Nephron progenitor cell (in vitro differentiated cells): ENCODE measurements at regions not wholly inside any gene's neighbourhood (a gene's known extent, or its start where the extent isn't known, plus 50 kb on each side); places are given as distances from the start of the nearest gene placed in this dataset.

ENCODE experiments used
- DNase-seq: peaks from one replicate; pipeline ENCODE4 v3.0.0; 2021
- H3K27ac Mint-ChIP-seq: 2 replicates; pipeline ENCODE4 v1.8.0; 2021; ENCODE audit warnings: mild to moderate bottlenecking, moderate library complexity, mixed read lengths
- H3K27me3 Mint-ChIP-seq: 2 replicates; pipeline ENCODE4 v1.8.0; 2021; ENCODE audit warnings: mild to moderate bottlenecking, low read depth, mixed read lengths; ENCODE audit not compliant: poor library complexity
- H3K36me3 Mint-ChIP-seq: 2 replicates; pipeline ENCODE4 v1.8.0; 2021; ENCODE audit warnings: low read depth, mixed read lengths
- H3K4me1 Mint-ChIP-seq: 2 replicates; pipeline ENCODE4 v1.8.0; 2021; ENCODE audit warnings: mixed read lengths
- H3K4me3 Mint-ChIP-seq: 2 replicates; pipeline ENCODE4 v1.8.0; 2021; ENCODE audit warnings: mild to moderate bottlenecking, moderate library complexity, mixed read lengths
- H3K9me3 Mint-ChIP-seq: 2 replicates; pipeline ENCODE4 v1.8.0; 2021; ENCODE audit warnings: mild to moderate bottlenecking, moderate library complexity, mixed read lengths
- TF ChIP-seq, protein P1 (sequence below): fragments of 200-600 bp; sonication (generic); IDR thresholded peaks from 2 replicates; pipeline ENCODE4 v1.5.0; 2021; ENCODE audit warnings: antibody characterized with exemption

DNA sequence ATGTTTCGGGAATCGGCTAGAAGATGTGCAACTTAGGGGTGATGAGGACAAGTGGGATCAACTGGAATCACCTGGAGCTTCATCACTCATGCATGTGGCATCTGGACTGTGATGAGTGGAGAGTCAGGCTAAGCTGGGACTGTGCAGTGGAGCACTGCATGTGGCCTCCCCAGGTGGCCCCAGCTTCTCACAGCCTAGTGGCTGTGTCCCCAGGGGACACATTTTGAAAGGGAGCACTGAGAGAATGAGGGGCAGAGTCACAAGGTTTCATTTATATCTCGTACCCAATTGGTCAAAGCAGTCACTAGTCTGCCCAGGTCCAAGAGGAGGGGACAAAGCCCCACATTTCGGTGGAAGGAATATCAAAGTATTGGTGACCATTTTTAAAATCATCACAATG is 54.8 kb upstream of the TCF7L2 start:
- H3K27ac Mint-ChIP-seq, result peak overlapping the region; percentile 75
- TF ChIP-seq, protein P1, sequence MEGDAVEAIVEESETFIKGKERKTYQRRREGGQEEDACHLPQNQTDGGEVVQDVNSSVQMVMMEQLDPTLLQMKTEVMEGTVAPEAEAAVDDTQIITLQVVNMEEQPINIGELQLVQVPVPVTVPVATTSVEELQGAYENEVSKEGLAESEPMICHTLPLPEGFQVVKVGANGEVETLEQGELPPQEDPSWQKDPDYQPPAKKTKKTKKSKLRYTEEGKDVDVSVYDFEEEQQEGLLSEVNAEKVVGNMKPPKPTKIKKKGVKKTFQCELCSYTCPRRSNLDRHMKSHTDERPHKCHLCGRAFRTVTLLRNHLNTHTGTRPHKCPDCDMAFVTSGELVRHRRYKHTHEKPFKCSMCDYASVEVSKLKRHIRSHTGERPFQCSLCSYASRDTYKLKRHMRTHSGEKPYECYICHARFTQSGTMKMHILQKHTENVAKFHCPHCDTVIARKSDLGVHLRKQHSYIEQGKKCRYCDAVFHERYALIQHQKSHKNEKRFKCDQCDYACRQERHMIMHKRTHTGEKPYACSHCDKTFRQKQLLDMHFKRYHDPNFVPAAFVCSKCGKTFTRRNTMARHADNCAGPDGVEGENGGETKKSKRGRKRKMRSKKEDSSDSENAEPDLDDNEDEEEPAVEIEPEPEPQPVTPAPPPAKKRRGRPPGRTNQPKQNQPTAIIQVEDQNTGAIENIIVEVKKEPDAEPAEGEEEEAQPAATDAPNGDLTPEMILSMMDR, result no peak
- peaks cover 3% of the 10 kb centered on the region for H3K9me3 Mint-ChIP-seq
- H3K27me3 Mint-ChIP-seq, result peaks cover 13% of the 10 kb centered on the region
- no peak for DNase-seq
- H3K4me3 Mint-ChIP-seq, result no peak overlapping the region
- no peaks in the 10 kb centered on the region for H3K36me3 Mint-ChIP-seq
- peaks cover 13% of the 10 kb centered on the region for H3K4me1 Mint-ChIP-seq

GRCh38 chr10:112896273-112896672 is 53.8 kb upstream of the TCF7L2 start:
- no peaks in the 10 kb centered on the region for H3K36me3 Mint-ChIP-seq
- H3K4me3 Mint-ChIP-seq, result no peak overlapping the region
- TF ChIP-seq, protein P1, result no peak
- no peak overlapping the region for H3K27ac Mint-ChIP-seq
- DNase-seq, result no peak
- peaks cover 13% of the 10 kb centered on the region for H3K4me1 Mint-ChIP-seq
- peaks cover 13% of the 10 kb centered on the region for H3K27me3 Mint-ChIP-seq
- H3K9me3 Mint-ChIP-seq, result peaks cover 3% of the 10 kb centered on the region

- Mint-ChIP-seq H3K27me3 (peaks cover 13% of the 10 kb centered on the region), H3K4me3 (no peak overlapping the region), H3K9me3 (peaks cover 3% of the 10 kb centered on the region), H3K27ac (no peak overlapping the region), H3K4me1 (peaks cover 13% of the 10 kb centered on the region), H3K36me3 (no peaks in the 10 kb centered on the region)
- TF ChIP-seq, protein P1, result no peak
- no peak for DNase-seq
Observed at GRCh38 chr10:112896722-112897121, 53.3 kb upstream of the TCF7L2 start.

- Mint-ChIP-seq H3K4me3 (peak overlapping the region; percentile 78), H3K27ac (no peak overlapping the region), H3K9me3 (peaks cover 3% of the 10 kb centered on the region), H3K4me1 (peaks cover 13% of the 10 kb centered on the region), H3K27me3 (peaks cover 18% of the 10 kb centered on the region), H3K36me3 (no peaks in the 10 kb centered on the region)
- peak; percentile 38 for DNase-seq
- TF ChIP-seq, protein P1, result no peak
Observed at GRCh38 chr10:112898540-112899390, 51.3 kb upstream of the TCF7L2 start.

GRCh38 chr10:112899391-112900065 is 50.5 kb upstream of the TCF7L2 start:
- H3K4me1 Mint-ChIP-seq, result peaks cover 13% of the 10 kb centered on the region
- no peak for DNase-seq
- H3K36me3 Mint-ChIP-seq, result no peaks in the 10 kb centered on the region
- H3K27me3 Mint-ChIP-seq, result peaks cover 21% of the 10 kb centered on the region
- no peak overlapping the region for H3K27ac Mint-ChIP-seq
- TF ChIP-seq, protein P1, result no peak
- H3K9me3 Mint-ChIP-seq, result peaks cover 3% of the 10 kb centered on the region
- peak overlapping the region; percentile 78 for H3K4me3 Mint-ChIP-seq
